Mesothelial cell of epicardium (in vitro differentiated cells): ENCODE measurements at regions not wholly inside any gene's neighbourhood (a gene's known extent, or its start where the extent isn't known, plus 50 kb on each side); places are given as distances from the start of the nearest gene placed in this dataset.

Experiments
- DNase-seq, 2 experiments: peaks; one replicate each; pipeline ENCODE4 v3.0.0; 2021; ENCODE audit warnings: low spot score in 2 of 2; ENCODE audit not compliant: unreplicated experiment in 2 of 2
- H3K27ac Mint-ChIP-seq: 2 replicates; pipeline ENCODE4 v1.8.0; 2021; ENCODE audit warnings: mixed read lengths
- H3K27me3 Mint-ChIP-seq: 2 replicates; pipeline ENCODE4 v1.8.0; 2021; ENCODE audit warnings: low read depth, mixed read lengths
- H3K36me3 Mint-ChIP-seq: 2 replicates; pipeline ENCODE4 v1.8.0; 2021; ENCODE audit warnings: mixed read lengths
- H3K4me1 Mint-ChIP-seq: 2 replicates; pipeline ENCODE4 v1.8.0; 2021; ENCODE audit warnings: mixed read lengths
- H3K4me3 Mint-ChIP-seq: 2 replicates; pipeline ENCODE4 v1.8.0; 2021; ENCODE audit warnings: mild to moderate bottlenecking, moderate library complexity, mixed read lengths
- H3K9me3 Mint-ChIP-seq: 2 replicates; pipeline ENCODE4 v1.8.0; 2021; ENCODE audit warnings: mixed read lengths
- TF ChIP-seq, protein P1 (sequence below): fragments of 200-600 bp; sonication (generic); IDR thresholded peaks from one replicate; pipeline ENCODE4 v1.5.0; 2021; ENCODE audit warnings: antibody characterized with exemption; ENCODE audit not compliant: unreplicated experiment

DNA sequence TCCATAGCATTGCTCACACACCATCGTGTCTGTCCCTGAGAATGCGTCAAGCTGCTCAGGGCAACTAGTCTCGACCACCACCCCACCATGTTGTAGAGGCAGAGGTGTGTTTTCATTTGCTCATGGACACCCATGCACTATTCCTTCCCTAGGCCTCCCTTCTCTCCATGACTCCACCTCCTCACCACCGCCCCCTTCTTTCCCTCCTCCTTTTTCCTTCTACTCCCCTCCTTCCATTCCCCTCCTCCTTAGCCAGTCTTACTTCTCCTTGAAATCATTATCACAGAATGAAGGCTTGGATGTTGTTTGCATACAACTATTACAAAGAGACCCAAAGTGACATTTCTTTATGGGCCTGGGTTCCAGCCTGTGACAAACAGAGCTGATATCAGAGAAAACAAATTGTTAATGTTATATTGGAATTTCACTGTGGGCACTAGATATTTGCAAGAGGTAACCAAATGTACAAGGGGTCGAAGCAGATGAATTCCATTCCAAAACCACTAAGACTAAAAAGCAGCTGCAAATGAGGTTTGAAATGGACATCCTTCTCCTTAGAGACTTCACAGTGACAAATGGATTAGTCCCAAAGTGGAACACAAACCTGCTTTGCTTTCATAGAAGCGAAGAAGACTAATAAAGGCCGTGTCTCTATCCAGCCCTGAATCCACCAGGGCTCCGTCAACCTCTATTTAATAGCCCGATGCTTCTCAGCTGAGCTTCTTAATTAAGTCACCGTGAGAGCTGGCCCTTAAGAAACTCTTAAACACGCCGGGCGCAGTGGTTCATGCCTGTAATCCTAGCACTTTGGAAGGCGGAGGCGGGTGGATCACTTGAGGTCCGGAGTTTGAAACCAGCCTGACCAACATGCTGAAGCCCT lies 275.8 kb upstream of the SULF2 start:
- no peaks in the 10 kb centered on the region for H3K4me1 Mint-ChIP-seq
- no peak for DNase-seq
- peaks cover 8% of the 10 kb centered on the region for H3K9me3 Mint-ChIP-seq
- H3K27ac Mint-ChIP-seq = no peak overlapping the region
- H3K4me3 Mint-ChIP-seq = no peak overlapping the region
- peaks cover 3% of the 10 kb centered on the region for H3K36me3 Mint-ChIP-seq
- peaks cover 14% of the 10 kb centered on the region for H3K27me3 Mint-ChIP-seq
- TF ChIP-seq, protein P1, sequence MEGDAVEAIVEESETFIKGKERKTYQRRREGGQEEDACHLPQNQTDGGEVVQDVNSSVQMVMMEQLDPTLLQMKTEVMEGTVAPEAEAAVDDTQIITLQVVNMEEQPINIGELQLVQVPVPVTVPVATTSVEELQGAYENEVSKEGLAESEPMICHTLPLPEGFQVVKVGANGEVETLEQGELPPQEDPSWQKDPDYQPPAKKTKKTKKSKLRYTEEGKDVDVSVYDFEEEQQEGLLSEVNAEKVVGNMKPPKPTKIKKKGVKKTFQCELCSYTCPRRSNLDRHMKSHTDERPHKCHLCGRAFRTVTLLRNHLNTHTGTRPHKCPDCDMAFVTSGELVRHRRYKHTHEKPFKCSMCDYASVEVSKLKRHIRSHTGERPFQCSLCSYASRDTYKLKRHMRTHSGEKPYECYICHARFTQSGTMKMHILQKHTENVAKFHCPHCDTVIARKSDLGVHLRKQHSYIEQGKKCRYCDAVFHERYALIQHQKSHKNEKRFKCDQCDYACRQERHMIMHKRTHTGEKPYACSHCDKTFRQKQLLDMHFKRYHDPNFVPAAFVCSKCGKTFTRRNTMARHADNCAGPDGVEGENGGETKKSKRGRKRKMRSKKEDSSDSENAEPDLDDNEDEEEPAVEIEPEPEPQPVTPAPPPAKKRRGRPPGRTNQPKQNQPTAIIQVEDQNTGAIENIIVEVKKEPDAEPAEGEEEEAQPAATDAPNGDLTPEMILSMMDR = no peak

DNA sequence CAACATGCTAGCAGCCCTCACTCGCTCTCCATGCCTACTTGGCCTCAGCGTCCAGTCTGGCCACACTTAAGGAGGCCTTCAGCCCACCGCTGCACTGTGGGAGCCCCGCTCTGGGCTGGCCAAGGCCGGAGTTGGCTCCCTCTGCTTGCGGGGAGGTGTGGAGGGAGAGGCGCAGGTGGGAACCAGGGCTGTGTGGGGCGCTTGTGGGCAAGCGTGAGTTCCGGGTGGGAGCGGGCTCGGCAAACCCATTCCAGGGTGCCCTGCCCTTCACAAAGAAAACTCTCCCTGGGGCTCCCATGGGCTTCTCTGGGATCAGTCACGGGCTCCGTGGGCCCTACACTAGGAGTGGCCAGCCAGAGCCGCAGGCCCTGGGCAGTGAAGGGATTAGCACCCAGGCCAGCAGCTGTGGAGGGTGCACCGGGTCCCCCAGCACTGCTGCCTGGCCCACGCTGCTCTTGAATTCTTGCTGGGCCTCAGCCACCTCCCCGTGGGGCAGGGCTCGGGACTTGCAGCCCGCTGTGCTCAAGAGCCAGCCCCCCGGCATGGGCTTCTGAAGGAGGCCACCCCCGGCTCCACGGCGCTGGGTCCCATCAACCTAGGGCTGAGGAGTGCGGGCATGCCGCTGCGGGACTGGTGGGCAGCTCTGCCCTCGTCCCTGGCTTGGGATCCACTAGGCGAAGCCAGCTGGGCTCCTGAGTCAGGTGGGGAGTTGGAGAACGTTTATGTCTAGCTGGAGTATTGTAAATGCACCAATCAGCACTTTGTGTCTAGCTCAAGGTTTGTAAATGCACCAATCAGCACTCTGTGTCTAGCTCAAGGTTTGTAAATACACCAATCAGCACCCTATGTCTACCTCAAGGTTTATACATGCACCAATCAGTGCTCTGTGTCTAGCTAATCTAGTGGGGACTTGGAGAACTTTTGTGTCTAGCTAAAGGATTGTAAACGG lies 273.6 kb upstream of the SULF2 start:
- H3K36me3 Mint-ChIP-seq = peaks cover 3% of the 10 kb centered on the region
- H3K27me3 Mint-ChIP-seq = peaks cover 31% of the 10 kb centered on the region
- peaks cover 8% of the 10 kb centered on the region for H3K9me3 Mint-ChIP-seq
- no peak overlapping the region for H3K27ac Mint-ChIP-seq
- TF ChIP-seq, protein P1 = no peak
- H3K4me1 Mint-ChIP-seq = peaks cover 2% of the 10 kb centered on the region
- no peak overlapping the region for H3K4me3 Mint-ChIP-seq
- DNase-seq = no peak

DNA sequence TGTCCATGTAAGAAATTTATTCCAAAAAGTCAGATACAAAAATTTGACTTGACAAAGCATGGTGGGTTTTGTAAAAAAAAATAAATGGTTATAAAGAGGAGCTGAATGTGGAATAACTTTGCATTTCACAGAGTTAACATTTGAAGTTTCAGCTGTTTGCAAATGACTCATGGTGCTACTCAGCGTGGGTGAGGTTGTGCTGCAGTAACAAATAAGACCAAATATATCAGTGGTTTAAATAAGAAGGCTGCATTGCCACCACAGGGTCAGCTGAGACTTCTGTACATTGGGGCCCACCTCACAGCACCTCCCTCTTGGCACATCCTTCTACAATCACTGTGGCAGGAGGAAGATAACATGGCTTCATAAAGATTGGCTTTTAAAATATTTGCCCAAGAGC lies 272.5 kb upstream of the SULF2 start:
- Mint-ChIP-seq H3K27ac (no peak overlapping the region), H3K4me3 (no peak overlapping the region), H3K4me1 (peaks cover 6% of the 10 kb centered on the region), H3K9me3 (peaks cover 8% of the 10 kb centered on the region), H3K27me3 (peaks cover 31% of the 10 kb centered on the region), H3K36me3 (peaks cover 3% of the 10 kb centered on the region)
- no peak for DNase-seq
- TF ChIP-seq, protein P1 = no peak

DNA sequence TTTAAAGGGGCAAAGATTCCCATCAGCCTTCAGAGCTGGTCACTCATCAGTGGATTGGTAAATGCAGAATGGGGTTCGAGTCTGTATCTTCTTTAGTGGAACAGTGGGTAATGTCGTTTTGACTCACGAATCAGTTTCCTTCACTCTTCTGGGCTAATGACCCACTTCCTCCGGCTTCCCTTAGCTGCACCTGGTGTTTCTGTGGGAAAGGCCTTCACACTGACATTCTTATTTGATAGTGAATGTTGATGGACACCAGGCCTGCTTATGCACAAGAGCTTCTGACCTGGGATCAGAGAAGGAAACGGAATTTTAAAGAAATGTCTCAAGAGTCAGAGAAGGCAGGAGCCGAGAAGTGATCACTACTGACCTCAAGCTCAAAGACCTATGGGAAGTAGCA lies 272.0 kb upstream of the SULF2 start:
- Mint-ChIP-seq H3K9me3 (peaks cover 8% of the 10 kb centered on the region), H3K4me3 (no peak overlapping the region), H3K27me3 (peaks cover 31% of the 10 kb centered on the region), H3K36me3 (peaks cover 3% of the 10 kb centered on the region), H3K4me1 (peaks cover 11% of the 10 kb centered on the region), H3K27ac (no peak overlapping the region)
- TF ChIP-seq, protein P1 = no peak
- DNase-seq = no peak

DNA sequence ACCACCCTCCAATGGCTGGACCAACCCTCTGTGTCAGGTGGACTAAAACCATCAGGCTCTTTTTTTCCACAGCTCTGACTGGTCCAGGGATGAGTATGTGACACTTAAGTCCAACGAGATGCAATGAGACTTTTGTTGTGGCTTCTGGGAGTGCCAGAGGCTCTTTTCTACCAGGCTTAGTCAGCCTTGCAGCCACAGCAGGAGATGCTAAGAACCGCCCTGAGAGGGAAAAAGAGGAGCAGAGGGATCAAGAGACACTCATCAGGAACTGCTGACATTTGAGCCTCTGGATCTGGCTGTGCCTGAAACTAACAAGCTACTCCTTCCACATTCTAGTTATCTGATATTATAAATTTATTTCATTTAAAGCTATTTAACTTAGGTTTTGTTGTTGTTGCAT lies 270.9 kb upstream of the SULF2 start:
- H3K27me3 Mint-ChIP-seq = peaks cover 31% of the 10 kb centered on the region
- peaks cover 8% of the 10 kb centered on the region for H3K9me3 Mint-ChIP-seq
- H3K27ac Mint-ChIP-seq = no peak overlapping the region
- no peak overlapping the region for H3K4me3 Mint-ChIP-seq
- TF ChIP-seq, protein P1 = no peak
- peaks cover 19% of the 10 kb centered on the region for H3K4me1 Mint-ChIP-seq
- DNase-seq = no peak
- peaks cover 3% of the 10 kb centered on the region for H3K36me3 Mint-ChIP-seq
